ENCODE measurements at regions not wholly inside any gene's neighbourhood (a gene's known extent, or its start where the extent isn't known, plus 50 kb on each side); places are given as distances from the start of the nearest gene placed in this dataset.
A peak's percentile ranks its signal among the peaks of the same experiment; 100 is the strongest.

DNA sequence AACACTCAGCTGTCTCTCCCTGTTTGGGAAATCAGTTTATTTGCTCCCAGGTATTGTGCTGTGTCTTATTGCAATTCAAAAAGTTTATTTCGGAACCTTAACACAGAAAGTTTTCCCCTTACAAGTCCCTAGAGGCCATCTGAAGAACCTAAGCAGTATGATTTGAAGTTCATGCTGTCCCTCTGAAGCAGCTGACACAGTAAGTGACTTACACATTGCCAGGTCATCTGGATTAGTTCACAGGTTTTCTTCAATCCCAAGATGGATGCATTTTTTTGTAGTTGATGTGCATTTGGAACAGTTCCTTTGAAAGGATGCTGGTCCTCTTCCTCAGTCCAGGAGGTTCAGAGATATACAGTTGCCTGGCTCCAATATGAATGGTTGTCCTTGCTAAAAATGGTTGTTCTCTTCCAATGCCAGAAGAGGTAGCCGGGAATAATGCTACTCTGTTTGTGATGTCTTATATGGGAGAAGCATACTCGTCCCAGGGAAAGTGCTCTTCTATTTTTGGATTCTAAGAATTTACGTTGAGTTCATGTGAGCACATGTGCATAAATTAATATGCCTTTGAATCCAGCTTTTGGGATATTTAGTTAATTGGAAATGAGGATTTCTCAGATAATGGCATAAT, 183.5 kb upstream of the PHYHIPL start:
- FAIRE-seq (peak; percentile 43), DNase-seq (ENCODE audit: low read depth in 1 of 2, low spot score in 1 of 2) (no peak), ATAC-seq (no peak)
- CTCF ChIA-PET: interaction anchor here (2.6 kb wide), 1 partner anchor 41 kb away, joined by 10 read pairs; no protein-coding TSS in a partner anchor
- POLR2A ChIA-PET: no interaction called here
- Histone ChIP-seq H3K27ac (peak overlapping the region; percentile 72 to 87), H3K4me2 (peak overlapping the region; percentile 94; the same call in 1 of the 3 replicates), H3K4me1 (peaks cover 30% of the 10 kb centered on the region), H3K9me3 (peaks cover 13% of the 10 kb centered on the region; the same call in 2 of the 3 replicates), H3K4me3 (no peak overlapping the region)
- TF ChIP-seq, protein P1, sequence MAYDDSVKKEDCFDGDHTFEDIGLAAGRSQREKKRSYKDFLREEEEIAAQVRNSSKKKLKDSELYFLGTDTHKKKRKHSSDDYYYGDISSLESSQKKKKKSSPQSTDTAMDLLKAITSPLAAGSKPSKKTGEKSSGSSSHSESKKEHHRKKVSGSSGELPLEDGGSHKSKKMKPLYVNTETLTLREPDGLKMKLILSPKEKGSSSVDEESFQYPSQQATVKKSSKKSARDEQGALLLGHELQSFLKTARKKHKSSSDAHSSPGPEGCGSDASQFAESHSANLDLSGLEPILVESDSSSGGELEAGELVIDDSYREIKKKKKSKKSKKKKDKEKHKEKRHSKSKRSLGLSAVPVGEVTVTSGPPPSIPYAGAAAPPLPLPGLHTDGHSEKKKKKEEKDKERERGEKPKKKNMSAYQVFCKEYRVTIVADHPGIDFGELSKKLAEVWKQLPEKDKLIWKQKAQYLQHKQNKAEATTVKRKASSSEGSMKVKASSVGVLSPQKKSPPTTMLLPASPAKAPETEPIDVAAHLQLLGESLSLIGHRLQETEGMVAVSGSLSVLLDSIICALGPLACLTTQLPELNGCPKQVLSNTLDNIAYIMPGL (CRISPR knock-in tag; IDR thresholded peaks at IDR 0.05; ENCODE audit: borderline replicate concordance): no peak
- TF ChIP-seq SMC3 (IDR thresholded peaks at IDR 0.05) (no peak), CEBPB (IDR thresholded peaks at IDR 0.05) (no peak), HOXB13 (CRISPR knock-in tag; IDR thresholded peaks at IDR 0.05; ENCODE audit: low read depth) (no peak), ESRRA (IDR thresholded peaks at IDR 0.05; ENCODE audit: borderline replicate concordance, low read length) (no peak), BHLHE40 (IDR thresholded peaks at IDR 0.05; ENCODE audit: low read depth, low read length) (no peak)
- TF ChIP-seq, protein P2, sequence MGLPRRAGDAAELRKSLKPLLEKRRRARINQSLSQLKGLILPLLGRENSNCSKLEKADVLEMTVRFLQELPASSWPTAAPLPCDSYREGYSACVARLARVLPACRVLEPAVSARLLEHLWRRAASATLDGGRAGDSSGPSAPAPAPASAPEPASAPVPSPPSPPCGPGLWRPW (IDR thresholded peaks at IDR 0.05): no peak
- 92% methylated on average over 4 of the region's 4 CpGs for WGBS (ENCODE audit: missing lambda C conversion rate)

DNA sequence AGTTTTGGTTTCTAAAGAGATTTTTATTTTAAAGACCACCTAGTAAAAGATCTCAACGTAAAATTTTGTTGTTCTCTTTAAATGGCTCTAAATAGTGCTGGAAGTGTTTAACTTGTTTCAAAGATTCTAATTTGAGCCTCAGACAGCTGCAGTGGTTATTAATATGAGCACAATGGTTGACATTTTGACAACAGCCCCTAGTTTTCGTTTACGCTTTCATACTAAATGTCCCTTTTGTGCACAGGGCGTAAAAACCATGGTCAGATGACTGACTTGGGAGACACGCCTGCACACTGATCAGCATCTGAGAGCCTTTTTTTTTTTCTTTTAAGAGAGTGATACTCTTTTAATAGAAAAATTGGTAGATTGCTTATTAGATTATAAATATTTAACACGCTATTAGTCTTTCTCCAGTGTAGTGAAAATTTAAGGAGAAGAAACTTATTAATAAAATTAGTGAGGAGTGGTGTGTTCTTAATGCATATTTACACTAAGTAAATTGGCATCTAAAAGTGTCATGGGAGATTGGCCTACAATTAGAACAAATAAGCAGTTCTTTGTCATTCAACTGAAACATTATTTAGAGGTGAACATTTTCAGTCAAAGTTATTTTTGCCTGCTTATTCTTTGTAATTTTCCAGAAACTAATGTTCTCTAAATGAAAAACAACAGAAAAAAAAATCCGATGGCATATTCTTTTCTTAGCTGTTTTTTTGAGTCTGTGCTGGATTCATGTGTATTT, 182.8 kb upstream of the PHYHIPL start:
- ChIA-PET CTCF (interaction anchor here (1.7 kb wide), 1 partner anchor 24 kb away, joined by 5 read pairs; no protein-coding TSS in a partner anchor), POLR2A (no interaction called here)
- DNase-seq (ENCODE audit: low read depth in 1 of 2, low spot score in 1 of 2) (no peak), ATAC-seq (no peak), FAIRE-seq (no peak)
- peak overlapping the region; percentile 72 to 87 for H3K27ac ChIP-seq
- 61% methylated on average over 7 of the region's 7 CpGs for WGBS (ENCODE audit: missing lambda C conversion rate)
- H3K4me3 ChIP-seq: no peak overlapping the region
- TF ChIP-seq EP300 (IDR thresholded peaks at IDR 0.05) (no peak), CBX8 (IDR thresholded peaks at IDR 0.05) (no peak), MAFK (IDR thresholded peaks at IDR 0.05; ENCODE audit: partially characterized antibody) (no peak), RFX5 (IDR thresholded peaks at IDR 0.05) (no peak), RCOR1 (IDR thresholded peaks at IDR 0.05; ENCODE audit: low read depth, low read length) (no peak), KDM1A (IDR thresholded peaks at IDR 0.05; ENCODE audit: low read depth) (no peak), ZFP36 (IDR thresholded peaks at IDR 0.05; ENCODE audit: borderline replicate concordance, partially characterized antibody) (no peak), HOXB13 (CRISPR knock-in tag; IDR thresholded peaks at IDR 0.05; ENCODE audit: low read depth) (no peak)
- TF ChIP-seq, protein P3, sequence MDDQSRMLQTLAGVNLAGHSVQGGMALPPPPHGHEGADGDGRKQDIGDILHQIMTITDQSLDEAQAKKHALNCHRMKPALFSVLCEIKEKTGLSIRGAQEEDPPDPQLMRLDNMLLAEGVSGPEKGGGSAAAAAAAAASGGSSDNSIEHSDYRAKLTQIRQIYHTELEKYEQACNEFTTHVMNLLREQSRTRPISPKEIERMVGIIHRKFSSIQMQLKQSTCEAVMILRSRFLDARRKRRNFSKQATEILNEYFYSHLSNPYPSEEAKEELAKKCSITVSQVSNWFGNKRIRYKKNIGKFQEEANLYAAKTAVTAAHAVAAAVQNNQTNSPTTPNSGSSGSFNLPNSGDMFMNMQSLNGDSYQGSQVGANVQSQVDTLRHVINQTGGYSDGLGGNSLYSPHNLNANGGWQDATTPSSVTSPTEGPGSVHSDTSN (IDR thresholded peaks at IDR 0.05): no peak
- H3K4me1 ChIP-seq: peaks cover 30% of the 10 kb centered on the region
- peaks cover 13% of the 10 kb centered on the region; the same call in 2 of the 3 replicates for H3K9me3 ChIP-seq
- H3K4me2 ChIP-seq: peak overlapping the region; percentile 94

DNA sequence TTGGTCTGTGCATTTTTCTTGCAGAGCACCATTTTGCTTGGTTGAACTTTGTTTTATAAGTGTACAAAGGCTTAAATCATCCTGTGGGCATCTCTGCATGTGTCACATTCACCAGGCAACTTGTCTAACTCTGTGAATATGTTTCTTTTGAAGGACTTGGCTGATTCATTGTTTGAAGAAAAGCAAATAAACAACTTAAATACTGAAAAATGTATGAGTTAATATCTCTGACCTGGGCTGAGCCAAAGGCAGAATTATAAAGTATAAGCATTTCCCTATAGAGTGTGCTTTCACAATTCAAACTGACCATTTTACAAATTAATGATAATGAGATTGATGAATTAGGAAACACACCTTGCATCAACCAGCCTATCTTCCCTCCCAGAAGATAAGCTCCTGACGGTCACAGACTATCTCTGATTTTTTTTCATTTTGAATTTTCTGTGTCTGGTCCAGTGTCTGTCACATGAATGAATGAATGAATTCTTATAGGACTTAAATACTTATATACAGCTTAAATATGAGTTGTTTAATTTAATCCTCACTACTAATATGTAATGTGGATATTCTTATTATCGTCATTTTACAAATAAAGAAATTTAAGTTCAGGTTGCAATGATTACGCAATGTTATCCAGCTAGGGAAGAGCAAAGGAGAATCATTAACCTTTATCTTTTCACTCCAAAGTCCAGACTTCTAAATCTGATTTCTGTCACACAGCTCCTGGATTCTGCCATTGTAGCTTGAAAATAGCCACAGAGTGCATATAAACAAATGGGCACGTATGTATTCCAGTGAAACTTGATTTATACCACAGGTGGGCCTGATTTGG, 182.0 kb upstream of the PHYHIPL start:
- Histone ChIP-seq H3K9me3 (peaks cover 13% of the 10 kb centered on the region; the same call in 2 of the 3 replicates), H3K4me1 (peaks cover 30% of the 10 kb centered on the region), H3K4me3 (peak overlapping the region; percentile 33), H3K4me2 (peak overlapping the region; percentile 94), H3K27ac (peak overlapping the region; percentile 86 to 87)
- DNase-seq (ENCODE audit: low read depth in 1 of 2, low spot score in 1 of 2): peak; percentile 47 to 86
- ChIA-PET POLR2A (interaction anchor here (0.6 kb wide), 1 partner anchor 882 kb away, joined by 3 read pairs; no protein-coding TSS in a partner anchor), CTCF (interaction anchor here (0.6 to 1.9 kb wide), 3 partner anchors 18 to 42 kb away, joined by 3 to 5 read pairs (median 5); no protein-coding TSS in a partner anchor)
- 3% methylated on average over 4 of the region's 4 CpGs for WGBS (ENCODE audit: missing lambda C conversion rate)
- FAIRE-seq: peak; percentile 61
- ATAC-seq: peak; percentile 93 to 95
- TF ChIP-seq CEBPB (IDR thresholded peaks at IDR 0.05) (peak; percentile 97 to 99), SMC3 (IDR thresholded peaks at IDR 0.05) (peak; percentile 44), RCOR1 (IDR thresholded peaks at IDR 0.05; ENCODE audit: low read depth, low read length) (no peak), JUN (IDR thresholded peaks at IDR 0.05) (peak; percentile 71 to 88; a peak in 3 of 5 replicates), HDAC2 (IDR thresholded peaks at IDR 0.05) (no peak), POLR2AphosphoS2 (conservative IDR thresholded peaks at IDR 0.05; ENCODE audit: low read length) (no peak), JUNB (IDR thresholded peaks at IDR 0.05) (peak; percentile 90), GATA3 (IDR thresholded peaks at IDR 0.05; ENCODE audit: borderline replicate concordance) (peak; percentile 88), EP300 (IDR thresholded peaks at IDR 0.05) (peak; percentile 65 to 70; a peak in 3 of 5 replicates), FOSL2 (IDR thresholded peaks at IDR 0.05) (peak; percentile 77), FOSL2 (CRISPR knock-in tag; IDR thresholded peaks at IDR 0.05) (peak; percentile 81), RAD21 (conservative IDR thresholded peaks at IDR 0.05 in 1 of 2, IDR thresholded peaks at IDR 0.05 in 1 of 2) (peak; percentile 14 to 54; a peak in 4 of 5 replicates)
- TF ChIP-seq, protein P4, sequence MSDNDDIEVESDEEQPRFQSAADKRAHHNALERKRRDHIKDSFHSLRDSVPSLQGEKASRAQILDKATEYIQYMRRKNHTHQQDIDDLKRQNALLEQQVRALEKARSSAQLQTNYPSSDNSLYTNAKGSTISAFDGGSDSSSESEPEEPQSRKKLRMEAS (IDR thresholded peaks at IDR 0.05): peak; percentile 54
- TF ChIP-seq, protein P5, sequence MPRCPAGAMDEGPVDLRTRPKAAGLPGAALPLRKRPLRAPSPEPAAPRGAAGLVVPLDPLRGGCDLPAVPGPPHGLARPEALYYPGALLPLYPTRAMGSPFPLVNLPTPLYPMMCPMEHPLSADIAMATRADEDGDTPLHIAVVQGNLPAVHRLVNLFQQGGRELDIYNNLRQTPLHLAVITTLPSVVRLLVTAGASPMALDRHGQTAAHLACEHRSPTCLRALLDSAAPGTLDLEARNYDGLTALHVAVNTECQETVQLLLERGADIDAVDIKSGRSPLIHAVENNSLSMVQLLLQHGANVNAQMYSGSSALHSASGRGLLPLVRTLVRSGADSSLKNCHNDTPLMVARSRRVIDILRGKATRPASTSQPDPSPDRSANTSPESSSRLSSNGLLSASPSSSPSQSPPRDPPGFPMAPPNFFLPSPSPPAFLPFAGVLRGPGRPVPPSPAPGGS (IDR thresholded peaks at IDR 0.05): peak; percentile 54; the same call in 1 of the 3 replicates
